Hepatic stellate cell (primary cell): ENCODE measurements at regions not wholly inside any gene's neighbourhood (a gene's known extent, or its start where the extent isn't known, plus 50 kb on each side); places are given as distances from the start of the nearest gene placed in this dataset.
"Not testable (repeated sequence)": the region's sequence is repeated elsewhere in the genome, so short reads cannot be mapped to it uniquely, and the experiment has no call there.

Experiments used
- DNase-seq: peaks from one replicate; pipeline ENCODE4 v3.0.0; 2011; ENCODE audit warnings: low spot score

GRCh38 chr17:73895157-73895556 lies 250.9 kb upstream of the SDK2 start:
- DNase-seq: no peak

- no peak for DNase-seq
Observed at GRCh38 chr17:73896966-73897365, 252.7 kb upstream of the SDK2 start.

- no peak for DNase-seq
Observed at GRCh38 chr17:73899839-73900238, 255.6 kb upstream of the SDK2 start.

GRCh38 chr17:73900516-73900915 lies 256.3 kb upstream of the SDK2 start:
- DNase-seq: no peak

DNA sequence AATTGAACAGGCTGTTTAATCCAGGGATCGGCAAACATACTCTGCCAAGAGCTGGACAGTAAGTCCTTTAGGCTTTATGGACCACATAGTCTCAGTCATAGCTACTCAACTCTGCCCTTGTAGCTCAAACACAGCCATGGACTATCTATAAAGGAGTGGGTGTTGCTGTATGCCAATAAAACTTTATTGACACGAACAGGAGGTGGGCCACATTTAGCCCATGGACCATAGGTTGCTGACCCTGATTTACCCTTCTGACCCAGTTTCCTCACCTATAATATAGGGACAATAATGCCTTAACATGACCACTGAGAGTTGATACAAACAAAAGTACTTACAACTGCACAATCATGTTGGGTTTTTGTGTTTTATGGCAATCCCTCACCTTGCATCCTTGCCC lies 257.0 kb upstream of the SDK2 start:
- DNase-seq: no peak

DNA sequence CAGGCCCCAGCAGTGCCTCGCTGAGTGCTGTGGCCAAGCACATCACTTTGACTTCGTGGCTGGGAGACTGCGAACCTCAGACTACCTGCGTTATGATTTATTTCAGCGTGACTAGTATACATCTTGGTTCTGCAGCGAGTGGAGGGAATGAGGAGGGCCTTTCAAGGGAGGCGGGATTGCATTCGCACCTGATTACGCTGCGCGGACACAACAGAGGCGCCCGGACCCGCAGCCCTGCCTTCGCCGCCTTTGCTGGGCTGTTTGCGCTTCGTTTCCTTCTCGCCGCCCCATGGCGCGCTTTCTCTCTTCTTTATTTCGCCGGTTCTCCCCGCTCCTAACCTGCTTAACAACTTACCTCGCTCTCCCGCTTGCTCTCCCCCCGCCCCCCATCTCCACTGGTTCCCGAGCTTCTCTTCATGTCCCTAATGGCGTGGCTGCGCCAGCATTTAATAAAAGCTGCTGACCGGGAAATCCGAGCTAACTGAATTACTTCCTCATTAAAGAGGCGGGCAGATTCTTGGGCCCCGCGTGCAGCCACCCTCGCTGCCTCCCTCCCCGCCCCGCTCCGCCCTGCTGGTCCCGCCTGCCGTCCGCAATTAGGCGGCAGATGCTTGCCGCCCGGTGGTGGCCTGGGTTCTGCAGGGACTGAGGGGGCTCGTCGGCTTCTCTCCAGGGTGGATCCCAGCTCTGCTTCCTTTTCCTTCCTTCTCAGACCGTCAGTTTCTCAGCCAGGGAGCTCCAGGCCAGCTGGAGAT lies 257.6 kb upstream of the SDK2 start:
- no peak for DNase-seq

DNA sequence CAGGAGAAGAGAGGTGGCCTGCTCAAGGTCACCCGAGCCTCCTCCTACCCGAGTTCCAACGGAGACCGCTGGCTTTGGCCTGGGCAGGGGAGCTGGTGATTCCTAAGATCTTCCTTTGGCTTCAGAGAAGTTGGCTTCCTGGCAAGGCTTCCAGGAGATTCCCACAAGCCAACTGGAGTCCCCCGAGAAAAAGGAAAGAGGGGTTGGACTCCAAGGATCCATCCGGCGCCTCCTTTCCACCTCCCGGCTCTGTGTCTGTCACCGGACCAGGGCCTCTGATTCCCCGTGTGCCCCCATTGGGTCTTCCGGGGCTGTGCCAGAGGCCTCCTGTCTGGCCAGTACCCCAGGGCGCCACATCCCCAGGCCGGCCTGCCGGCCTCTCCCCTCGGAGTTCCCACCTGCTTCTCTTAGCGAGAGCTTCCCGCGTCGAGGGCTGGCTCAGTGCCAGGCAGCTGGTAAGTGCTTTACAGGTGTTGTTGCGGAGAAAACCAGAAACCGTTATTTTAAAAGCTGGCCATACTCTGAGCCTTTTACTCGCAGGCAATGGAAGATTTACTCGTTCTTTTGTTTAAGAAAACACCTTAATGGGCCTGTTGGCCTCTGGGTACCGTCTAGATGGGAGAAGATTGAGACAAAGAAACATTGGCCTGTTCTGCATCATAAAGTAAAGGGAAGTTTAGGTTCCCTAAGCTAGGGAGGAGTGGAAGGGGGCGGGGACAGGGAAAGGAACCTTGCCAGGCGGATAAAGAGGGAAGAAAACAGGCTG lies 258.4 kb upstream of the SDK2 start:
- no peak for DNase-seq

GRCh38 chr17:73906896-73907870 lies 262.9 kb upstream of the SDK2 start:
- no peak for DNase-seq

DNA sequence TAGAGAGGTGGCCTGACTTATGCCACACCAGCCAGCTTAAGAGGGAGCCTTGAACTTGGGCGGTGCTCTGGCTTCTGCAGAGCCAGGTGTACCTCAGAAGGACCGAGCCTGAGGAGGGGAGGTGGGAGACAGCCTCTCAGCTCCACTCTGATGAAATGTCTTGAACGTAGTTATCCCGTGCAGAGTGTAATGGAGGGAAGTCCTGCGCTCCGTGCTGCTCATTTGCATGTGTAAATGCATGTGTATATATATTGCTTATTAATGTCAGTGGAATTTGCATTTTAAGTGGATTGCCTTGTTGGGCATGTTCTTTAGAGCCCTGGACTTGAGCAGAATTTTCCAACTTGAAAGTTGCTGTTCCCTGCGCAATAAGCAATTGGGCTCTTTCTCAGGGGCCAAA lies 264.9 kb upstream of the SDK2 start:
- no peak for DNase-seq

DNA sequence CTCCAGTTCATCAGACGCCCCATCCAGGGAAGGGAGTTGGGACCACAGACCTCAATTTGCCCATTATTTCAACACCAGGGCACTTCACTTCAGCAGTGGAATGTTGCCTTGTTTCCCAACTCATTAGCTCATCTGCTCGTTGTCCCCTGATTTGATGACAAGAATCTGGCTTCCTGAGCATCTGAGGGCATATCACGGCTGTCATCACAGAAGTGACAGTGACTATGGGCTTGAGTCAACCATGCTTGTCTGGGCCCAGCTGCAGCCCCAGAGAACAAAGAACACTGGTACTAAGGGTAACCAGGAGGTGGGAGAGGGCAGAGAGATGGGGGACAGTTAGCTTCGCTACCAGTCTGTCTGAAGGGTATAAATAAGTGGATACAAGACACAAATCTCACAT lies 266.0 kb upstream of the SDK2 start:
- DNase-seq: no peak

GRCh38 chr17:73910821-73911515 lies 266.7 kb upstream of the SDK2 start:
- DNase-seq: no peak

GRCh38 chr17:73911726-73912372 lies 267.6 kb upstream of the SDK2 start:
- DNase-seq: no peak

GRCh38 chr17:73912373-73912746 lies 268.1 kb upstream of the SDK2 start:
- no peak for DNase-seq

DNA sequence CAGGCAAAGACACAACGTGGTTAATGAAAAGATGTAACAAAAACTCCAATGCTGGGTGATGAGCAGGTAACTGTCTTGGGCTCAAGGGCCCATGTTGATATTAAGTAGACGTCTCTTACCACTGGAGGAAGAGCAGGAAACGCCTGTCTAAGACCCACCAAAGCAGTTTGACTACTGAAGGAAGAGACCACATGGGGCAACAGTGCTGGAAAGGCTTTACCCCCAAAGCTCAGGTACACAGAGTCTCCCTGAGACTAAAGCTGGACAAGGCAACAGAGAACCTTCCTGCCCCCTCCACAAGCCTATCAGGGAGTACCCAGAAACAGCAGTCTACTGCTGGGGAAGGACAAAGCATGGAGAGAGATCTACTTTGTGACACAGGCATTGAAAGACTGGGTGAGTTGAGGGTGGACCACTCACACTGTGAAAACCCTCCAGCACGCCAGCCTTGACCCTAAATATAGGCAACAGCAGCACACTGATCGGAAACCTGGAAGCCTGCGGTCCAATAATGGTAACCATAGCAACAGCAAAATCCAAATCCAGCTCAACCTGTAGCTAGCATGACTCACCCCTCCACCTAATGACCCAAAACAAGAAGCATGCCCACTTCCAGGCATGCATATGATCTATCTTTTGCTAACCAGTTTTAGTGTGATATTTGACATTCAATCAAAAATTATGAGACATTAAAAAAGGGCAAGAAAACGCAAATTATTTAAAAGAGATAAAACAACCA lies 270.5 kb upstream of the SDK2 start:
- DNase-seq: no peak

DNA sequence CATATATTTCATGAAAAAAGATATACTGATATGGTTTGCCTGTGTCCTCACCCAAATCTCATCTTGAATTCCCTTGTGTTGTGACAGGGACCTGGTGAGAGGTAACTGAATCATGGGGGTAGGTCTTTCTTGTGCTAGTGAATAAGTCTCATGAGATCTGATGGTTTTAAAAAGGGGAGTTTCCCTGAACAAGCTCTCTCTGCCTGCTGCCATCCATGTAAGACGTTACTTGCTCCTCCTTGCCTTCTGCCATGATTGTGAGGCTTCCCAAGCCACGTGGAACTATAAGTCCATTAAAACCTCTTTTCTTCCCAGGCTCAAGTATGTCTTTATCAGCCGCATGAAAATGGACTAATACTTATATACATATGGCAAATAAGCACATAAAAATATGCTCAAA lies 274.8 kb upstream of the SDK2 start:
- DNase-seq: not testable (repeated sequence)

DNA sequence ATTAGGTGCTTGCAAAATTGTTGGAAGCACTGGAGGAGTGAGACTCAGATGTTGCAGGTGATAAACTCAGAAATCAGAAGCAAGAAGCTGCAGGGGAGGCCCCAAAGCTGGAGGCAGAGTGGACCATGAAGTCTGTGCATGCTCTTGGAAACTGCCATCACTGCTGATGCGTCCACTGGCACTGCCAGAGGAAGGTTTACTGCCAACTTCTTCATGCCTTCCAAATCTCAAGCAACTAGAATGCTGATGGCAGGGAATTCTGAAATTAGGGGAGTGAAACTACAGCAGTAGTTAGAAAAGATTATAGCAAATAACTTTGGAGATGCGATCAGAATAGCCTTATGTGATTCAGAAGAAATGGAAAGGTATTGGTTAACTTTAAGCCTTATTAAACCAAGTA lies 277.1 kb upstream of the SDK2 start:
- DNase-seq: no peak

- no peak for DNase-seq
Observed at GRCh38 chr17:73924114-73924908, 279.2 kb upstream of the RPL38 start.

DNA sequence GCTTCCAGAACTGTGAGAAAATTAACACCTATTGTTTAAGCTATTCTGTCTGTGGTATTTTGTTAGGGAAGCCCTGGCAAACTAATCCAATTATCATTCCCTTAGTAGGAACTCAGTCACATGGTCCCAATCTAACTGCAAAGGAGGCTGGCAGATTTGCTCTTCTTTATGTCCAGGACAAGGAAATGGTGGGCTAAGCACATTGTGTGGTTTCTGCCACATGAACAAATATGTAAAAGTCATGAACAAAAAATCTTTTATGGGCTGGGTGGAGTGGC lies 278.6 kb upstream of the RPL38 start:
- no peak for DNase-seq

DNA sequence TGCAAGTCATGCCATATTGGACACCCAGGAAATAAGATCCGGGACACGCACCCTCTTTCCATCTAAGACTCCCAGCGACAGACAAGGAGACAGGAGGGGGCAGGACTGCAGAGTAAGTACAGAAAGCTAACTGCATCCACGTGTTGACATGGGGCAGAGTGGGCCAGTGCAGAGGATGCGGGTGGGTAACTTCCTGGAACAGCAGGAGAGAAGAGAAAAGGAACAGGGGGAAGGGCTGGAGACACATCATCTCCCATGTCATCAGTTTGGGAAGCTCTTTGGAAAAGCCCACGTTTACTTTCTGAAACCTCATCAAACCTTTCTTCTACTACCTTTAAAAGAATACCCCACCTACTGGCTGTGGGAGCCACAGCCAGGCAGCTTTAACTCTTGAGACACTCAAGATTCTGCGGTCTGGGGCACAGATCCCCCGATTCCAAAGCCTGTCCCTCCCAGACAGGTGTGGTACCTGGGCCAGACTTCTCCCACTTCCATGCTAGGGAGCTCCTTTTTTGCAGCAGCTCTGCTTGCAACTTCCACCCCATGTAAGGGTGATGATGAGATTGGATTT lies 273.5 kb upstream of the RPL38 start:
- no peak for DNase-seq
